ENCODE measurements at regions not wholly inside any gene's neighbourhood (a gene's known extent, or its start where the extent isn't known, plus 50 kb on each side); places are given as distances from the start of the nearest gene placed in this dataset.

GRCh38 chr2:236717120-236717519 is 147.5 kb downstream of the ACKR3 start:
- DNase-seq (ENCODE audit: low read depth in 2 of 2) = no peak

- no peak for DNase-seq (ENCODE audit: low read depth in 2 of 2)
Observed at GRCh38 chr2:236717729-236718128, 148.1 kb downstream of the ACKR3 start.

GRCh38 chr2:236718207-236718992 is 148.8 kb downstream of the ACKR3 start:
- DNase-seq (ENCODE audit: low read depth in 2 of 2) = no peak

GRCh38 chr2:236719192-236719635 is 149.6 kb downstream of the ACKR3 start:
- no peak for DNase-seq (ENCODE audit: low read depth in 2 of 2)

GRCh38 chr2:236720974-236721540 is 151.4 kb downstream of the ACKR3 start:
- no peak for DNase-seq (ENCODE audit: low read depth in 2 of 2)

- no peak for DNase-seq (ENCODE audit: low read depth in 2 of 2)
Observed at GRCh38 chr2:236724200-236724599, 154.6 kb downstream of the ACKR3 start.

GRCh38 chr2:236726701-236727450 is 157.3 kb downstream of the ACKR3 start:
- no peak for DNase-seq (ENCODE audit: low read depth in 2 of 2)

GRCh38 chr2:236728916-236729670 is 159.5 kb downstream of the ACKR3 start:
- DNase-seq (ENCODE audit: low read depth in 2 of 2) = no peak

- DNase-seq (ENCODE audit: low read depth in 2 of 2) = no peak
Observed at GRCh38 chr2:236730393-236730792, 160.8 kb downstream of the ACKR3 start.

- DNase-seq (ENCODE audit: low read depth in 2 of 2) = no peak
Observed at GRCh38 chr2:236731767-236732580, 162.3 kb downstream of the ACKR3 start.

GRCh38 chr2:236733156-236733555 is 163.5 kb downstream of the ACKR3 start:
- DNase-seq (ENCODE audit: low read depth in 2 of 2) = no peak

GRCh38 chr2:236735825-236736238 is 166.2 kb downstream of the ACKR3 start:
- DNase-seq (ENCODE audit: low read depth in 2 of 2) = no peak

GRCh38 chr2:236738030-236738429 is 168.4 kb downstream of the ACKR3 start:
- DNase-seq (ENCODE audit: low read depth in 2 of 2) = no peak

GRCh38 chr2:236738896-236739295 is 169.3 kb downstream of the ACKR3 start:
- no peak for DNase-seq (ENCODE audit: low read depth in 2 of 2)

- no peak for DNase-seq (ENCODE audit: low read depth in 2 of 2)
Observed at GRCh38 chr2:236739663-236740062, 170.0 kb downstream of the ACKR3 start.

- DNase-seq (ENCODE audit: low read depth in 2 of 2) = no peak
Observed at GRCh38 chr2:236740506-236740905, 170.9 kb downstream of the ACKR3 start.

- DNase-seq (ENCODE audit: low read depth in 2 of 2) = peak; percentile 81 to 84
Observed at GRCh38 chr2:236743039-236743920, 173.7 kb downstream of the ACKR3 start.

- DNase-seq (ENCODE audit: low read depth in 2 of 2) = no peak
Observed at GRCh38 chr2:236743921-236744280, 174.3 kb downstream of the ACKR3 start.

- DNase-seq (ENCODE audit: low read depth in 2 of 2) = peak; percentile 100
Observed at GRCh38 chr2:236744281-236744705, 174.7 kb downstream of the ACKR3 start.

GRCh38 chr2:236744716-236745115 is 175.1 kb downstream of the ACKR3 start:
- peak; percentile 76 to 83 for DNase-seq (ENCODE audit: low read depth in 2 of 2)

Data from fibroblast of skin of left biceps (primary cell).